Activated CD4-positive, alpha-beta T cell treated with anti-CD3 and anti-CD28 coated beads, Interleukin-2, amount 50 U/mL, for 1 hour (primary cell): ENCODE measurements at regions not wholly inside any gene's neighbourhood (a gene's known extent, or its start where the extent isn't known, plus 50 kb on each side); places are given as distances from the start of the nearest gene placed in this dataset.

Source experiments
- DNase-seq: peaks from one replicate; pipeline ENCODE4 v3.0.0-alpha.2; 2020

- DNase-seq: no peak
Observed at GRCh38 chr2:220959391-220959802, 612.7 kb downstream of the EPHA4 start.

- no peak for DNase-seq
Observed at GRCh38 chr2:220961143-220961860, 610.8 kb downstream of the EPHA4 start.

- DNase-seq: no peak
Observed at GRCh38 chr2:220962556-220962955, 609.5 kb downstream of the EPHA4 start.

- DNase-seq: no peak
Observed at GRCh38 chr2:220963076-220963475, 609.0 kb downstream of the EPHA4 start.

- DNase-seq: no peak
Observed at GRCh38 chr2:220963930-220964329, 608.2 kb downstream of the EPHA4 start.

- no peak for DNase-seq
Observed at GRCh38 chr2:220966636-220967035, 605.5 kb downstream of the EPHA4 start.

- no peak for DNase-seq
Observed at GRCh38 chr2:220969348-220969747, 602.8 kb downstream of the EPHA4 start.

- no peak for DNase-seq
Observed at GRCh38 chr2:220980966-220981675, 591.0 kb downstream of the EPHA4 start.

GRCh38 chr2:220981926-220982325, 590.2 kb downstream of the EPHA4 start:
- DNase-seq: no peak

GRCh38 chr2:220985561-220985960, 586.5 kb downstream of the EPHA4 start:
- no peak for DNase-seq

GRCh38 chr2:220987839-220988238, 584.3 kb downstream of the EPHA4 start:
- DNase-seq: no peak

GRCh38 chr2:220991972-220992371, 580.1 kb downstream of the EPHA4 start:
- no peak for DNase-seq

GRCh38 chr2:220994846-220995245, 577.3 kb downstream of the EPHA4 start:
- DNase-seq: no peak

GRCh38 chr2:220995581-220995980, 576.5 kb downstream of the EPHA4 start:
- DNase-seq: no peak

- no peak for DNase-seq
Observed at GRCh38 chr2:220998156-220998555, 573.9 kb downstream of the EPHA4 start.

- no peak for DNase-seq
Observed at GRCh38 chr2:220999356-220999755, 572.7 kb downstream of the EPHA4 start.

GRCh38 chr2:221001381-221001801, 570.7 kb downstream of the EPHA4 start:
- no peak for DNase-seq

- no peak for DNase-seq
Observed at GRCh38 chr2:221002101-221002685, 569.9 kb downstream of the EPHA4 start.

GRCh38 chr2:221005338-221005737, 566.8 kb downstream of the EPHA4 start:
- no peak for DNase-seq

- no peak for DNase-seq
Observed at GRCh38 chr2:221006084-221006483, 566.0 kb downstream of the EPHA4 start.

- no peak for DNase-seq
Observed at GRCh38 chr2:221016551-221016950, 555.6 kb downstream of the EPHA4 start.

GRCh38 chr2:221018262-221018661, 553.8 kb downstream of the EPHA4 start:
- DNase-seq: no peak

GRCh38 chr2:221019668-221020067, 552.4 kb downstream of the EPHA4 start:
- no peak for DNase-seq

- DNase-seq: no peak
Observed at GRCh38 chr2:221022554-221022953, 549.5 kb downstream of the EPHA4 start.
